HCT116 (cell line): ENCODE measurements at regions not wholly inside any gene's neighbourhood (a gene's known extent, or its start where the extent isn't known, plus 50 kb on each side); places are given as distances from the start of the nearest gene placed in this dataset.

Experiments used
- ATAC-seq: fragments of 200-7000 bp; cut with Tn5 transposase; 2 replicates; pipeline ENCODE4 v1.9.1; 2020; ENCODE audit warnings: mild to moderate bottlenecking, moderate library complexity
- BruUV-seq: library from RNA; stranded (reverse); fragments of 400-500 nt; replicated peaks from 2 replicates; lab custom pipeline; 2021; lab: Mats Ljungman, UMichigan
- CTCF ChIA-PET: fragments of 300-600 bp; sonication (Branson Sonifier 250); formaldehyde crosslinking; loops from one replicate; lab custom pipeline; 2021; ENCODE audit warnings: antibody characterized with exemption; lab: Charles Lee
- POLR2A ChIA-PET: fragments of 300-600, 350-600 bp; sonication (Branson Sonifier 250); formaldehyde crosslinking; loops from one replicate; lab custom pipeline; 2021; ENCODE audit warnings: antibody characterized with exemption; lab: Charles Lee
- RAD21 ChIA-PET, 2 experiments: fragments of 300-600 bp; sonication (Branson Sonifier 250); formaldehyde crosslinking; loops; one replicate each; lab custom pipeline; 2023; ENCODE audit warnings: low total read pairs in 2 of 2; ENCODE audit not compliant: uncharacterized antibody in 2 of 2, unreplicated experiment in 2 of 2, low non-redundant PET in 1 of 2; lab: Charles Lee
- DNase-seq: peaks from one replicate; pipeline ENCODE4 v3.0.0-alpha.2; 2010; ENCODE audit warnings: low read depth, low spot score
- H2AFZ ChIP-seq: fragments of 200-600 bp; shearing (Covaris generic), sonication (generic); 2 replicates; pipeline ENCODE4 v1.6.1; 2017; ENCODE audit warnings: low read depth, mixed run types, mixed read lengths, antibody characterized with exemption, low read length; ENCODE audit not compliant: poor library complexity, severe bottlenecking
- H3K27ac ChIP-seq: 2 replicates; pipeline ENCODE4 v1.5.1; 2012; ENCODE audit warnings: low read depth, low read length
- H3K27me3 ChIP-seq: fragments of 200-600 bp; sonication (generic); 2 replicates; pipeline ENCODE4 v1.6.1; 2016; ENCODE audit warnings: mixed run types, low read length, mixed read lengths; ENCODE audit not compliant: insufficient read depth
- H3K36me3 ChIP-seq, 2 experiments: fragments of 200-500 bp in 1 of 2; fragments of 200-600 bp in 1 of 2; sonication (Bioruptor generic) in 1 of 2; sonication (generic) in 1 of 2; 2 replicates each; pipeline versions ENCODE4 v1.5.1 to v1.6.1; 2014 to 2016; ENCODE audit warnings: low read length in 2 of 2, inconsistent platforms in 1 of 2, mixed read lengths in 1 of 2, mixed run types in 1 of 2; ENCODE audit not compliant: insufficient read depth in 2 of 2, control insufficient read depth in 1 of 2
- H3K4me1 ChIP-seq, 2 experiments: fragments of 200-600 bp in 1 of 2; sonication (generic) in 1 of 2; 2 replicates each; pipeline versions ENCODE4 v1.5.1 to v1.6.1; 2012 to 2017; ENCODE audit warnings: low read length in 2 of 2, inconsistent platforms in 1 of 2, mild to moderate bottlenecking in 1 of 2, mixed read lengths in 1 of 2, mixed run types in 1 of 2, moderate library complexity in 1 of 2; ENCODE audit not compliant: insufficient read depth in 2 of 2, control insufficient read depth in 1 of 2
- H3K4me2 ChIP-seq: fragments of 200-600 bp; sonication (generic); 2 replicates; pipeline ENCODE4 v1.6.1; 2017; ENCODE audit warnings: mixed run types, low read length, mixed read lengths
- H3K4me3 ChIP-seq, 2 experiments: fragments of 200-600 bp in 1 of 2; sonication (generic) in 1 of 2; replicated peaks in 1 of 2; 2 replicates each; pipeline ENCODE4 v1.5.1; 2011 to 2016; ENCODE audit warnings: low read length in 2 of 2, control low read depth in 1 of 2, low read depth in 1 of 2, mild to moderate bottlenecking in 1 of 2, mixed read lengths in 1 of 2, mixed run types in 1 of 2
- H3K79me2 ChIP-seq: fragments of 200-600 bp; sonication (generic); 2 replicates; pipeline ENCODE4 v1.6.1; 2017; ENCODE audit warnings: mild to moderate bottlenecking, mixed run types, low read length, moderate library complexity, mixed read lengths; ENCODE audit not compliant: insufficient read depth
- H3K9ac ChIP-seq: fragments of 200-600 bp; sonication (generic); 2 replicates; pipeline ENCODE4 v1.6.1; 2016; ENCODE audit warnings: low read length, mixed read lengths
- H3K9me2 ChIP-seq: fragments of 200-600 bp; sonication (generic), shearing (Covaris generic); 2 replicates; pipeline ENCODE4 v1.6.1; 2017; ENCODE audit warnings: mixed run types, mild to moderate bottlenecking, moderate library complexity; ENCODE audit not compliant: insufficient read depth
- H3K9me3 ChIP-seq, 2 experiments: fragments of 200-500 bp in 1 of 2; fragments of 200-600 bp in 1 of 2; sonication (Bioruptor generic) in 1 of 2; sonication (generic) in 1 of 2; 2 replicates each; pipeline ENCODE4 v1.6.1; 2014 to 2017; ENCODE audit warnings: low read length in 2 of 2, mixed read lengths in 2 of 2, inconsistent platforms in 1 of 2, low read depth in 1 of 2, mild to moderate bottlenecking in 1 of 2, mixed run types in 1 of 2, moderate library complexity in 1 of 2; ENCODE audit not compliant: control insufficient read depth in 1 of 2, insufficient read depth in 1 of 2
- H4K20me1 ChIP-seq: fragments of 200-600 bp; sonication (generic), shearing (Covaris generic); 2 replicates; pipeline ENCODE4 v1.6.1; 2017; ENCODE audit warnings: mixed run types, mild to moderate bottlenecking, moderate library complexity; ENCODE audit not compliant: insufficient read depth
- CBX3 ChIP-seq: IDR thresholded peaks from 2 replicates; pipeline ENCODE4 v1.6.1; 2012; ENCODE audit warnings: low read depth
- EGR1 ChIP-seq: IDR thresholded peaks from 2 replicates; pipeline ENCODE4 v1.6.1; 2012; ENCODE audit warnings: low read depth
- EZH2 ChIP-seq: fragments of 200-600 bp; sonication (generic); IDR thresholded peaks from 2 replicates; pipeline ENCODE4 v1.6.1; 2017; ENCODE audit warnings: antibody characterized with exemption, mixed run types
- EZH2phosphoT487 ChIP-seq: fragments of 200-600 bp; IDR thresholded peaks from 2 replicates; pipeline ENCODE4 v1.6.1; 2018; ENCODE audit warnings: antibody characterized with exemption, borderline replicate concordance
- JUND ChIP-seq: IDR thresholded peaks from 2 replicates; pipeline ENCODE4 v1.6.1; 2012
- POLR2A ChIP-seq: IDR thresholded peaks from 2 replicates; pipeline ENCODE4 v1.7.0; 2011; ENCODE audit warnings: borderline replicate concordance; ENCODE audit not compliant: insufficient read depth, insufficient read length; ENCODE audit errors: extremely low read depth
- REST ChIP-seq: IDR thresholded peaks from 2 replicates; pipeline ENCODE4 v1.6.1; 2012; ENCODE audit warnings: low read depth
- SP1 ChIP-seq: IDR thresholded peaks from 2 replicates; pipeline ENCODE4 v1.6.1; 2012; ENCODE audit warnings: low read depth
- TCF7L2 ChIP-seq: IDR thresholded peaks from 2 replicates; pipeline ENCODE4 v1.7.0; 2011; ENCODE audit warnings: borderline replicate concordance, inconsistent platforms; ENCODE audit not compliant: insufficient read depth, insufficient read length; ENCODE audit errors: extremely low read depth
- intact Hi-C: fragments of 100-400 bp; cut with micrococcal nuclease; formaldehyde crosslinking; loops from 2 replicates; pipeline ENCODE4 v1.10.0; 2022
- TF ChIP-seq, protein P1 (sequence below): IDR thresholded peaks from 2 replicates; pipeline ENCODE4 v1.6.1; 2011; ENCODE audit warnings: mild to moderate bottlenecking, low read length, moderate library complexity; ENCODE audit not compliant: insufficient replicate concordance; ENCODE audit errors: extremely low read depth
- TF ChIP-seq, protein P2 (sequence below): IDR thresholded peaks from 2 replicates; pipeline ENCODE4 v1.6.1; 2012

GRCh38 chr1:116203920-116204319 lies 92.7 kb downstream of the MAB21L3 start:
- ChIA-PET RAD21 (no interaction called here), POLR2A (no interaction called here), CTCF (no interaction called here)
- no peak overlapping the region for H3K4me2 ChIP-seq
- H3K79me2 ChIP-seq = no peaks in the 10 kb centered on the region
- no peak overlapping the region for H2AFZ ChIP-seq
- intact Hi-C loops = no loop called here
- BruUV-seq = no TSS peak
- H3K9me2 ChIP-seq = no peaks in the 10 kb centered on the region
- H4K20me1 ChIP-seq = no peaks in the 10 kb centered on the region
- no peak for ATAC-seq
- H3K4me1 ChIP-seq = no peaks in the 10 kb centered on the region
- H3K9ac ChIP-seq = no peak overlapping the region
- no peaks in the 10 kb centered on the region for H3K9me3 ChIP-seq
- no peak for TF ChIP-seq POLR2A
- TF ChIP-seq JUND = no peak
- TF ChIP-seq EZH2 = no peak
- no peak for TF ChIP-seq REST
- no peak for TF ChIP-seq EZH2phosphoT487
- TF ChIP-seq SP1 = no peak
- TF ChIP-seq, protein P1, sequence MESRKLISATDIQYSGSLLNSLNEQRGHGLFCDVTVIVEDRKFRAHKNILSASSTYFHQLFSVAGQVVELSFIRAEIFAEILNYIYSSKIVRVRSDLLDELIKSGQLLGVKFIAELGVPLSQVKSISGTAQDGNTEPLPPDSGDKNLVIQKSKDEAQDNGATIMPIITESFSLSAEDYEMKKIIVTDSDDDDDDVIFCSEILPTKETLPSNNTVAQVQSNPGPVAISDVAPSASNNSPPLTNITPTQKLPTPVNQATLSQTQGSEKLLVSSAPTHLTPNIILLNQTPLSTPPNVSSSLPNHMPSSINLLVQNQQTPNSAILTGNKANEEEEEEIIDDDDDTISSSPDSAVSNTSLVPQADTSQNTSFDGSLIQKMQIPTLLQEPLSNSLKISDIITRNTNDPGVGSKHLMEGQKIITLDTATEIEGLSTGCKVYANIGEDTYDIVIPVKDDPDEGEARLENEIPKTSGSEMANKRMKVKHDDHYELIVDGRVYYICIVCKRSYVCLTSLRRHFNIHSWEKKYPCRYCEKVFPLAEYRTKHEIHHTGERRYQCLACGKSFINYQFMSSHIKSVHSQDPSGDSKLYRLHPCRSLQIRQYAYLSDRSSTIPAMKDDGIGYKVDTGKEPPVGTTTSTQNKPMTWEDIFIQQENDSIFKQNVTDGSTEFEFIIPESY = no peak
- TF ChIP-seq TCF7L2 = no peak
- no peak for TF ChIP-seq EGR1
- no peak for TF ChIP-seq CBX3
- TF ChIP-seq, protein P2, sequence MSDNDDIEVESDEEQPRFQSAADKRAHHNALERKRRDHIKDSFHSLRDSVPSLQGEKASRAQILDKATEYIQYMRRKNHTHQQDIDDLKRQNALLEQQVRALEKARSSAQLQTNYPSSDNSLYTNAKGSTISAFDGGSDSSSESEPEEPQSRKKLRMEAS = no peak
- TF ChIP-seq, all 23 proteins: peak for 0
- no peak for DNase-seq
- no peaks in the 10 kb centered on the region for H3K36me3 ChIP-seq
- H3K27ac ChIP-seq = no peak overlapping the region
- H3K4me3 ChIP-seq = no peak overlapping the region
- peaks cover 38% of the 10 kb centered on the region; the same call in 1 of the 2 replicates for H3K27me3 ChIP-seq
